CD8-positive, alpha-beta memory T cell (primary cell): ENCODE measurements at regions not wholly inside any gene's neighbourhood (a gene's known extent, or its start where the extent isn't known, plus 50 kb on each side); places are given as distances from the start of the nearest gene placed in this dataset.

ENCODE experiments used
- CTCF ChIA-PET: fragments of 350-600 bp; sonication (Branson Sonifier 250); formaldehyde crosslinking; loops from one replicate; lab custom pipeline; 2021; ENCODE audit warnings: antibody characterized with exemption; lab: Charles Lee
- POLR2A ChIA-PET: fragments of 350-600 bp; sonication (Branson Sonifier 250); formaldehyde crosslinking; loops from one replicate; lab custom pipeline; 2021; ENCODE audit warnings: antibody characterized with exemption; lab: Charles Lee
- DNase-seq, 5 donors: peaks; one replicate each; pipeline versions ENCODE4 v3.0.0 to v3.0.0-alpha.2; 2020 to 2022; ENCODE audit warnings: mixed read lengths in 1 of 5
- H3K27ac ChIP-seq: one replicate; pipeline ENCODE4 v1.7.0; 2013; ENCODE audit warnings: low read depth, mild to moderate bottlenecking, low read length, moderate library complexity
- H3K27me3 ChIP-seq: 2 replicates; pipeline ENCODE4 v1.7.0; 2013; ENCODE audit warnings: low read length, mild to moderate bottlenecking; ENCODE audit not compliant: insufficient read depth, poor library complexity, severe bottlenecking
- H3K36me3 ChIP-seq: 2 replicates; pipeline ENCODE4 v1.7.0; 2013; ENCODE audit warnings: mild to moderate bottlenecking, low read length, moderate library complexity; ENCODE audit not compliant: insufficient read depth
- H3K4me1 ChIP-seq: 2 replicates; pipeline ENCODE4 v1.7.0; 2013; ENCODE audit warnings: mild to moderate bottlenecking, low read length, moderate library complexity; ENCODE audit not compliant: insufficient read depth
- H3K4me3 ChIP-seq: 2 replicates; pipeline ENCODE4 v1.7.0; 2013; ENCODE audit warnings: mild to moderate bottlenecking, low read length
- H3K9me3 ChIP-seq: 2 replicates; pipeline ENCODE4 v1.7.0; 2013; ENCODE audit warnings: mild to moderate bottlenecking, low read length
- H3K27ac Mint-ChIP-seq, 8 donors: one replicate each; pipeline ENCODE4 v1.8.0; 2020 to 2021; ENCODE audit warnings: mixed read lengths in 8 of 8, mild to moderate bottlenecking in 6 of 8, inconsistent platforms in 3 of 8, moderate library complexity in 3 of 8
- H3K27me3 Mint-ChIP-seq, 2 donors: one replicate each; pipeline ENCODE4 v1.8.0; 2020 to 2021; ENCODE audit warnings: mixed read lengths in 2 of 2, mild to moderate bottlenecking in 1 of 2, moderate library complexity in 1 of 2
- H3K36me3 Mint-ChIP-seq, 3 donors: one replicate each; pipeline ENCODE4 v1.8.0; 2020 to 2021; ENCODE audit warnings: mixed read lengths in 3 of 3, inconsistent platforms in 1 of 3, mild to moderate bottlenecking in 1 of 3
- H3K4me1 Mint-ChIP-seq, 3 donors: one replicate each; pipeline ENCODE4 v1.8.0; 2020 to 2021; ENCODE audit warnings: mixed read lengths in 3 of 3, inconsistent platforms in 1 of 3, mild to moderate bottlenecking in 1 of 3
- H3K4me3 Mint-ChIP-seq, 7 donors: one replicate each; pipeline ENCODE4 v1.8.0; 2020 to 2021; ENCODE audit warnings: mixed read lengths in 7 of 7, mild to moderate bottlenecking in 6 of 7, moderate library complexity in 4 of 7, inconsistent platforms in 2 of 7
- H3K9me3 Mint-ChIP-seq, 5 donors: one replicate each; pipeline ENCODE4 v1.8.0; 2020 to 2022; ENCODE audit warnings: mixed read lengths in 5 of 5, mild to moderate bottlenecking in 3 of 5, moderate library complexity in 2 of 5, inconsistent platforms in 1 of 5

DNA sequence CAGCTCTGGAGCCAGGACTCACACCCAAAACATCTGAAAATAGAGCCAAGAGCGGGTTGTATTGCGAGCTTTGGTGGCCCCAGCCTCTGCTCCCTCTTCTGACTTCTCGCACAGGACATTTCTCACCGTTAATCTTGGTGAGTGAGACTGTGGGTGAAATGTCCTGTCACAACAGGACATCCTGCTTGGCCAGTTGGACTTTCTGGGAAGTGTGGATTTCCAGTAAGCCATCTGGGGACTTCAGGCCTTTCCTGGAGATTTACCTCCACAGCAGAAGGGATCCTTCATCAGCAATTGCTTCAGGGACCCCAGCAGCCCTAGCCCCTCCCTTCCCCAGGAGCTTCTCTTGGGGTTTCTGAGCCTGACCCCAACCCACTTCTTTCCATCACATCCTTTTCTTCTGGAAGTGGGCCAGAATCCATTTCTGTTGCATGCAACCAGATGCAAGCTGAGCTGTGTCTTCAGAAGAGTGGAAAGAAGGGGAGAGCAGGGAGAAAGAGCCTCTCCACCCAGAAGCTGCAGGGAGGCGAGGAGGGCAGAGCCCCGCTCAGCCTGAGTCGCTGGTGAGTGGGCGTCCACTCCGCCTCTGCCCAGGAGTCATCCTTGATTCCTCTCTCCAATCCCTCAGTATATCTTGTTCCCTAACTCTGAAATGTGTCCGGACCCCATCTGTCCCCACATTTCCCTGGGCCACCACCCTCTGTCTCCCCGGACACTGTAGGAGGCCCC, 50.3 kb upstream of the GADD45G start:
- no peaks in the 10 kb centered on the region for H3K36me3 Mint-ChIP-seq
- peaks cover 10 to 23% (median 17%) of the 10 kb centered on the region in 3 donors for H3K4me1 Mint-ChIP-seq
- H3K9me3 Mint-ChIP-seq = no peaks in the 10 kb centered on the region
- peak overlapping the region in 1 of 8 donors; percentile 60 for H3K27ac Mint-ChIP-seq
- no peak for DNase-seq
- ChIA-PET CTCF (interaction anchor here (1.1 to 14.8 kb wide), 2 partner anchors 59 to 127 kb away, joined by 3 to 184 read pairs; no protein-coding TSS in a partner anchor), POLR2A (no interaction called here)
- H3K27ac ChIP-seq = no peak overlapping the region
- H3K4me3 ChIP-seq = no peak overlapping the region
- no peaks in the 10 kb centered on the region for H3K36me3 ChIP-seq
- H3K27me3 ChIP-seq = no peaks in the 10 kb centered on the region
- H3K4me1 ChIP-seq = peaks cover 19% of the 10 kb centered on the region
- no peaks in the 10 kb centered on the region for H3K9me3 ChIP-seq
- no peaks in the 10 kb centered on the region for H3K27me3 Mint-ChIP-seq
- no peak overlapping the region for H3K4me3 Mint-ChIP-seq

GRCh38 chr9:89553451-89554010, 51.3 kb upstream of the GADD45G start:
- H3K4me1 ChIP-seq = peaks cover 25% of the 10 kb centered on the region
- H3K27ac ChIP-seq = no peak overlapping the region
- no peak overlapping the region for H3K4me3 ChIP-seq
- Mint-ChIP-seq H3K27ac (no peak overlapping the region), H3K4me3 (no peak overlapping the region), H3K36me3 (no peaks in the 10 kb centered on the region), H3K9me3 (no peaks in the 10 kb centered on the region), H3K27me3 (no peaks in the 10 kb centered on the region), H3K4me1 (peaks cover 15 to 30% (median 23%) of the 10 kb centered on the region in 3 donors)
- no peak for DNase-seq
- no peaks in the 10 kb centered on the region for H3K27me3 ChIP-seq
- CTCF ChIA-PET = interaction anchor here (1.4 to 14.8 kb wide), 2 partner anchors 110 to 126 kb away, joined by 3 to 184 read pairs; no protein-coding TSS in a partner anchor
- no peaks in the 10 kb centered on the region for H3K9me3 ChIP-seq
- POLR2A ChIA-PET = interaction anchor here (0.6 kb wide), 1 partner anchor 154 kb away, joined by 3 read pairs; no protein-coding TSS in a partner anchor
- no peaks in the 10 kb centered on the region for H3K36me3 ChIP-seq

- Histone ChIP-seq H3K9me3 (no peaks in the 10 kb centered on the region), H3K36me3 (no peaks in the 10 kb centered on the region), H3K4me1 (peaks cover 15% of the 10 kb centered on the region), H3K27me3 (no peaks in the 10 kb centered on the region), H3K27ac (no peak overlapping the region), H3K4me3 (no peak overlapping the region)
- CTCF ChIA-PET = interaction anchor here (0.8 to 14.8 kb wide), 15 partner anchors 12 to 142 kb away, joined by 3 to 184 read pairs (median 23); no protein-coding TSS in a partner anchor
- Mint-ChIP-seq H3K27me3 (no peaks in the 10 kb centered on the region), H3K36me3 (peaks cover 0 to 7% (median 1%) of the 10 kb centered on the region in 3 donors), H3K27ac (no peak overlapping the region), H3K4me3 (no peak overlapping the region), H3K9me3 (peaks cover 1 to 12% (median 6%) of the 10 kb centered on the region in 5 donors), H3K4me1 (peaks cover 7 to 13% (median 13%) of the 10 kb centered on the region in 3 donors)
- no peak for DNase-seq
- POLR2A ChIA-PET = no interaction called here
Measured at GRCh38 chr9:89550346-89550927, 52.5 kb upstream of the SEMA4D start.

GRCh38 chr9:89549031-89549644, 51.2 kb upstream of the SEMA4D start:
- H3K4me3 ChIP-seq = no peak overlapping the region
- Mint-ChIP-seq H3K27me3 (no peaks in the 10 kb centered on the region), H3K9me3 (peaks cover 3 to 17% (median 9%) of the 10 kb centered on the region in 5 donors), H3K36me3 (peaks cover 1 to 11% (median 2%) of the 10 kb centered on the region in 3 donors), H3K27ac (peak overlapping the region in 6 of 8 donors; percentile 5 to 72 (median 52)), H3K4me1 (peaks cover 7 to 14% (median 13%) of the 10 kb centered on the region in 3 donors), H3K4me3 (peak overlapping the region in 1 of 7 donors; percentile 11)
- peaks cover 15% of the 10 kb centered on the region for H3K4me1 ChIP-seq
- H3K27me3 ChIP-seq = no peaks in the 10 kb centered on the region
- CTCF ChIA-PET = interaction anchor here (0.7 to 14.8 kb wide), 58 partner anchors 11 to 270 kb away, joined by 3 to 184 read pairs (median 6); partner anchors contain the start of genes CKS2 and SECISBP2
- H3K27ac ChIP-seq = no peak overlapping the region
- H3K36me3 ChIP-seq = no peaks in the 10 kb centered on the region
- H3K9me3 ChIP-seq = no peaks in the 10 kb centered on the region
- POLR2A ChIA-PET = interaction anchor here (0.8 to 1.7 kb wide), 16 partner anchors 11 to 230 kb away, joined by 3 to 11 read pairs (median 4); partner anchors contain the start of gene SECISBP2
- peak; percentile 76 to 86 (median 82) for DNase-seq

DNA sequence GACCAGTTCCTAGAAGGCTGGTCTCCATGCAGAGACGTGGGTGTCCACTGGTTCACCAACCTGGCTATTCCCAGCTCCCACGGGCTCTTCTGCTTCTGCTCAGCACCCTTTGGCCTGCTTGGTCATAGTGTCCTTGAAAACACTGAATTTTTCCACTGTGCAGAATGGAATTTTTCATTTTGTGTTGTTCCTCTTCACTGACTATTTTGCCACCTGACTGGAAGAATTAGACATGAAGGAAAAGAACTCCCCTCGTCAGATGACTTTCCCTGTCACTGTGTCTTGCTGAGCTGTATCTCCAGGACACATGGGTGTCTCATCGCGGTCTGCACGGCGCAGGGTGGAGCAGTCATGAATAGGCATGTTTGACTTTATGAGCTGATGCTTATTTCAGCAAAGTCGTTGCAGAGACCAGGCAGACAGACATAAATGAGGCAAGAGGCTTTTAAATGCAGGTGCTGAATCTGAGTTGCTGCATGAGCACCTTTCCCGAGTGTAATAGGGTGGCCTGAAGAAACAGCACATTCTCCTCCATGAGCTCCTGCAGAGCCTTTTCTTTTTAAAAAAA, 50.2 kb upstream of the SEMA4D start:
- Mint-ChIP-seq H3K36me3 (peaks cover 1 to 11% (median 2%) of the 10 kb centered on the region in 3 donors), H3K4me3 (no peak overlapping the region), H3K9me3 (peaks cover 3 to 17% (median 9%) of the 10 kb centered on the region in 5 donors), H3K4me1 (peaks cover 7 to 22% (median 13%) of the 10 kb centered on the region in 3 donors), H3K27me3 (no peaks in the 10 kb centered on the region), H3K27ac (peak overlapping the region in 2 of 8 donors; percentile 23 to 73)
- Histone ChIP-seq H3K36me3 (no peaks in the 10 kb centered on the region), H3K27me3 (no peaks in the 10 kb centered on the region), H3K4me1 (peaks cover 15% of the 10 kb centered on the region), H3K4me3 (no peak overlapping the region), H3K9me3 (no peaks in the 10 kb centered on the region), H3K27ac (no peak overlapping the region)
- no peak for DNase-seq
- POLR2A ChIA-PET = interaction anchor here (0.9 to 1.7 kb wide), 13 partner anchors 11 to 229 kb away, joined by 3 to 11 read pairs (median 4); partner anchors contain the start of gene SECISBP2
- CTCF ChIA-PET = interaction anchor here (0.7 to 14.8 kb wide), 55 partner anchors 10 to 269 kb away, joined by 3 to 184 read pairs (median 6); partner anchors contain the start of genes CKS2 and SECISBP2
